ENCODE measurements at regions not wholly inside any gene's neighbourhood (a gene's known extent, or its start where the extent isn't known, plus 50 kb on each side); places are given as distances from the start of the nearest gene placed in this dataset.

DNA sequence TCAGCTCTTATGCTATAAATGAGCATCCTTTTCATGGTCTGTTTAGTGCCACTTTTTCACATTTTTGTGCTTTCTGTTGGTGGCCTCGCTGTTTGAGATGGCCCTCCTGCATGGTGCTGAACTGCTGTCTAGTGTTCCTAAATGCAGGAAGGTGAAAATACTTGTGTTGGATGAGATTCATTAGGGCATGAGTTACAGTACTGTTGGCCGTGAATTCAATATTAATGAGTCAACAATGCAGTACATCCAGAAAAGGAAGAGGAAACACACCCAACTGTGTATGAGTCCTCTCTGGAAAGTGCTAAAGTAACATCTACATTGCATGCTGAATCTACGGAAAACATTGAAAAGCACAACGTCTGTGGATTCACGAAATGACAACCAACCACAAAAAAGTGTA, 124.0 kb downstream of the HERPUD2 start:
- TF ChIP-seq, protein P1, sequence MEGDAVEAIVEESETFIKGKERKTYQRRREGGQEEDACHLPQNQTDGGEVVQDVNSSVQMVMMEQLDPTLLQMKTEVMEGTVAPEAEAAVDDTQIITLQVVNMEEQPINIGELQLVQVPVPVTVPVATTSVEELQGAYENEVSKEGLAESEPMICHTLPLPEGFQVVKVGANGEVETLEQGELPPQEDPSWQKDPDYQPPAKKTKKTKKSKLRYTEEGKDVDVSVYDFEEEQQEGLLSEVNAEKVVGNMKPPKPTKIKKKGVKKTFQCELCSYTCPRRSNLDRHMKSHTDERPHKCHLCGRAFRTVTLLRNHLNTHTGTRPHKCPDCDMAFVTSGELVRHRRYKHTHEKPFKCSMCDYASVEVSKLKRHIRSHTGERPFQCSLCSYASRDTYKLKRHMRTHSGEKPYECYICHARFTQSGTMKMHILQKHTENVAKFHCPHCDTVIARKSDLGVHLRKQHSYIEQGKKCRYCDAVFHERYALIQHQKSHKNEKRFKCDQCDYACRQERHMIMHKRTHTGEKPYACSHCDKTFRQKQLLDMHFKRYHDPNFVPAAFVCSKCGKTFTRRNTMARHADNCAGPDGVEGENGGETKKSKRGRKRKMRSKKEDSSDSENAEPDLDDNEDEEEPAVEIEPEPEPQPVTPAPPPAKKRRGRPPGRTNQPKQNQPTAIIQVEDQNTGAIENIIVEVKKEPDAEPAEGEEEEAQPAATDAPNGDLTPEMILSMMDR (conservative IDR thresholded peaks at IDR 0.05; ENCODE audit: low read depth, low read length), result no peak
- TF ChIP-seq EZH2 (IDR thresholded peaks at IDR 0.05; ENCODE audit: borderline replicate concordance, low read depth, low read length, poor library complexity, severe bottlenecking), result no peak
